ENCODE measurements at regions not wholly inside any gene's neighbourhood (a gene's known extent, or its start where the extent isn't known, plus 50 kb on each side); places are given as distances from the start of the nearest gene placed in this dataset.
"Not testable (repeated sequence)": the region's sequence is repeated elsewhere in the genome, so short reads cannot be mapped to it uniquely, and the experiment has no call there.

GRCh38 chr7:29627631-29628030 lies 64.0 kb downstream of the PRR15 start:
- DNase-seq (ENCODE audit: low read depth), result no peak
- no peak overlapping the region for H3K4me3 ChIP-seq (ENCODE audit: low read depth, low read length)
- no peak for TF ChIP-seq CTCF (IDR thresholded peaks at IDR 0.05; ENCODE audit: control insufficient read depth, extremely low read depth, insufficient read depth)

DNA sequence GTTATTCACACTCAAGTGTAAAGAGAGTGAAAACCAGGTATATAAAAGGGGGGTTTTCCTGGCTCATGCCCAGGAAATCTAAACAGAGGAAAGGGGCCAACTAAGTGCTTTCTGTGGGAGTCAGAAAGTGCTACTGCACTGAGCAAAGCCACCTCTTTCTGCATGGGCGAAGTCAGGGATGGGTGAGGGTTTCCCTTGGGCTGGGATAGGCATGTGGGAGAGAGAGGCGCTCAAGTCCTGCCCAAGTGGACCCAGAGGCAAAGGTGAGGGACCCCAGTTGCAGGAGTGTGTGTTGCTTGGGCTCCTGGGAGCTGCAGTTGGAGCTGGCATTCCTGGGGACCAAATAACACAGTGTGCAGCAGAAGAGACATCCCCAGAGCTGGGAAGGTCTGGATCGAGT lies 65.9 kb downstream of the PRR15 start:
- H3K4me3 ChIP-seq (ENCODE audit: low read depth, low read length), result no peak overlapping the region
- DNase-seq (ENCODE audit: low read depth), result no peak
- TF ChIP-seq CTCF (IDR thresholded peaks at IDR 0.05; ENCODE audit: control insufficient read depth, extremely low read depth, insufficient read depth), result no peak

- DNase-seq (ENCODE audit: low read depth), result peak; percentile 66
- TF ChIP-seq CTCF (IDR thresholded peaks at IDR 0.05; ENCODE audit: control insufficient read depth, extremely low read depth, insufficient read depth), result peak; percentile 62
- H3K4me3 ChIP-seq (ENCODE audit: low read depth, low read length), result not testable (repeated sequence)
Observed at GRCh38 chr7:29635067-29636008, 71.7 kb downstream of the PRR15 start.

- no peak for DNase-seq (ENCODE audit: low read depth)
- no peak overlapping the region for H3K4me3 ChIP-seq (ENCODE audit: low read depth, low read length)
- no peak for TF ChIP-seq CTCF (IDR thresholded peaks at IDR 0.05; ENCODE audit: control insufficient read depth, extremely low read depth, insufficient read depth)
Observed at GRCh38 chr7:29636009-29636351, 72.3 kb downstream of the PRR15 start.

- DNase-seq (ENCODE audit: low read depth), result no peak
- no peak for TF ChIP-seq CTCF (IDR thresholded peaks at IDR 0.05; ENCODE audit: control insufficient read depth, extremely low read depth, insufficient read depth)
- no peak overlapping the region for H3K4me3 ChIP-seq (ENCODE audit: low read depth, low read length)
Observed at GRCh38 chr7:29637374-29637773, 73.7 kb downstream of the PRR15 start.

DNA sequence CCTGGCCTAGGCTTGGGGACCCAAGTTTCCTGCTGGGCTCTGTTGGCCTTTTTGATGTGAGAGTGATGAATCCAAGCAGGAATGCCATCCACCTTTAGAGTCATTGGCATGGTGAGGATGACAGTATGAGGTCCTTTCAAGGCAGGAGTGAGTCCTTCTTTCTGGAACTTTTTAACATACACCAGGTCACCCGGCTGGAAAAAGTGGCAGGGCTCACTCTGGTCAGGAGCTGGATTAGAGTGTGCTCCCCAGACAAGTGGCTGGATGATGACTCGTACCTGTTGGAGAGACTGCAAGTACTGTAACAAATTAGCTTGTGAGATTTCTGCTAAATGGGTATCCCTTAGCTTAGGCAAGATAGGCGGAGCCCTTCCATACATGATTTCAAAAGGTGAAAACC lies 75.2 kb downstream of the PRR15 start:
- H3K4me3 ChIP-seq (ENCODE audit: low read depth, low read length); DNase-seq (ENCODE audit: low read depth): not testable (repeated sequence)

DNA sequence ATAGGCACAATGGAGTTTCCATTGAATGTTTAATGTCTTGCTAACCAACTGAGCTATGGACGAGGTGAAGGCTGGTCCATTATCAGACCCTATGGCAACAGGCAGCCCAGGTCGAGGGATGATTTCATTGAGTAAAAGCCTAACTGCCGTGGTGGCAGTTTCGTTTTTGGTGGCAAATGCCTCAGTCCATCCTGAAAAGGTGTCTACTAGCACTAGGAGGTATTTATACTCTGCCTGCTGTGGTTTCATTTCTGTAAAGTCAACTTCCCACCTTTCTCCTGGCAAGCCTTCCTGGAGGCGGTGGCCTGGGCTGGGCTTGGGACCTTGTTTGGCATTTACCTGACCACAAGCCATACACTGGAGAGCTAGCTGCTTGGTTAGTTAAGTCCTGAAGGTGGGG lies 75.8 kb downstream of the PRR15 start:
- DNase-seq (ENCODE audit: low read depth), result no peak
- TF ChIP-seq CTCF (IDR thresholded peaks at IDR 0.05; ENCODE audit: control insufficient read depth, extremely low read depth, insufficient read depth), result no peak
- no peak overlapping the region for H3K4me3 ChIP-seq (ENCODE audit: low read depth, low read length)
